HG02852 (cell line): ENCODE measurements at regions not wholly inside any gene's neighbourhood (a gene's known extent, or its start where the extent isn't known, plus 50 kb on each side); places are given as distances from the start of the nearest gene placed in this dataset.

Experiments
- ATAC-seq: cut with Tn5 transposase; IDR thresholded peaks from one replicate; pipeline ENCODE4 v1.9.1; 2021; ENCODE audit warnings: mild to moderate bottlenecking, moderate library complexity; ENCODE audit not compliant: unreplicated experiment

DNA sequence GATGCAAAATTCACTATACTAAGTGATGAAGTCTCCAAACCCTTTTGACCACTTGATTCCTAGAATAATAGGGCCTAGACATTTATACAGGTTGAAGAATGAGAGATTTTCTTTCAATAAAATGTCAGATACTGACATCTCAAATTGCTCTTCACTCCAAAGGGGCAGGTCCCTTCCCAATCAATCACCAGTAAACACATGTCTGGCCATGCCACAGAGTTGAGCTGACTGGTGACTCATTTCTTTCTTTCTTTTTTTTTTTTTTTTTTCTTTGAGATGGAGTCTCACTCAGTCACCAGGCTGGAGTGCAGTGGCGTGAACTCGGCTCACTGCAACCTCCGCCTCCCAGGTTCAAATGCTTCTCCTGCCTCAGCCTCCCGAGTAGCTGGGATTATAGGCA, 388.6 kb upstream of the BTBD3 start:
- no peak for ATAC-seq

DNA sequence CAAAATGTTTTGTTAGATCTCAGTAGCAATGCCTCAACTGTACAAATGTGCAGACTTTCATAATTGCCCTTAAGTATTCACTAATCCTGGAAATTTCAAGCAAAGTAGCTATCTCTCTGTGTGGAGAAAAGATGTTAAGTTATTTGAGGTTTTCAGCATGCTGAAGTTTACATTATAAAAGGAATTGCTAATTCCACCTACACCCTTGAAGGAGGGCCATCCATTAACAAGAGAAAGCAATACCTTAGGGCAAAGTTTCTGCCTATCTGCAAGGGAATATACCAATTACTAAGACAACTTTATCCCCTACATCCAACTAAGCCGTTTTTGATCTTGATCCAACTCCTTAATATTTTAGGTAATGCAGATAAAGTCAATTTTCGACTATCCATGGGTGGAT, 380.7 kb upstream of the BTBD3 start:
- ATAC-seq = no peak

DNA sequence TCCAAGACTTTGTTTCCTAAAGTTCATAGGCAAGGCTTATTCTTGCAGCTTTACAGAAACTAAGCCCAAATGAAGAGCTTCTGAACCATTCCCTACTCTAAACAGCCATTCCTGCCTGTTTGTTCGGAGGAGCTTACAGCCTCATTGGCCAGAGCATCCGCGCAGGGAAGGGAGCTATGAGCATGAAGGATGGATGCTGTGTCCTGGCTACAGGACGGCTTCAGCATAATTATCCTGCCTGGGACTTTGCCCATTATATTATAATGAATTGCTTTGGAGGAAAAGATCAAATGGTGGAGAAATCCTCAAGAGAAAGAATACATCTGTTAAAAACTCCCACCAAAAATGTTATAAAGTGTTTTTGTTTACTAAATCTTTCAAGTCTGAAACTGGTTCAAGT, 378.2 kb upstream of the BTBD3 start:
- ATAC-seq = no peak

DNA sequence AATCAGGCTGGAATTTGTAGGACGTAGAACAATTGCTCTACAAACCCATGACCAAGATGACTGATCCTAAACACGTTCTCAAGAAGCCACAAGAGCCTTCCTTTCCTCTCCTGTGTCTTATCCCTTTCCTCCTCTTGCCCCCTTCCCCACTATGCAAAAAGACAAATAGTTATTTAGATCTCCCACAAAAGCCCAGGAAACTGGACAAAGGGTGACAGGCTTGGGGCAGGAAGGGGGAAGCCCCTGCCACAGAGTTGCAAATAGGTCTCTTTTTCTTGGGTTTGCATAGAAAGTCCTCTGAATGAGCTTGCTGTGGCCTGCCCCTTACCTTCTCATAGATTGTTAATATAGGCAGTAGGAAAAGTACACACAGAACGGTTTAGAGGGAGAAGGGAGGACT, 377.1 kb upstream of the BTBD3 start:
- ATAC-seq = no peak

DNA sequence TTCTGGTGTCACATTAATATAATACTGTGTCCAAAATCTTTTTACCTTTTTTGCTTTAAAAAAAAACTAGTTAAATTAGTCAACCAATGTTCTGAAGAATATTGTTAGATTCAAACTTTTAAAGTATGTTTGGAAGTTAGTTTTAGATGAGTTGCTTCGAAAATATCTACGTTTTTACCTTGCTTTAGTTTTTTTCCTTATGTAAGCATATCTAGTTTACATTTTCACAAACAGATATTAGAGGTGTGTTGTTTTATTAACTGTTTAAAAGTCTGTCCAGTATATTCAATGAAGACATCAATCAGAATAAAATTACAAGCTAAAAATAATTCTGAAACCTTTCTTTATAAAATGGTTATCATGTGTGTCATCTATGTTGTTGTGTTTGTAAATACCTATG, 375.0 kb upstream of the BTBD3 start:
- ATAC-seq = no peak

DNA sequence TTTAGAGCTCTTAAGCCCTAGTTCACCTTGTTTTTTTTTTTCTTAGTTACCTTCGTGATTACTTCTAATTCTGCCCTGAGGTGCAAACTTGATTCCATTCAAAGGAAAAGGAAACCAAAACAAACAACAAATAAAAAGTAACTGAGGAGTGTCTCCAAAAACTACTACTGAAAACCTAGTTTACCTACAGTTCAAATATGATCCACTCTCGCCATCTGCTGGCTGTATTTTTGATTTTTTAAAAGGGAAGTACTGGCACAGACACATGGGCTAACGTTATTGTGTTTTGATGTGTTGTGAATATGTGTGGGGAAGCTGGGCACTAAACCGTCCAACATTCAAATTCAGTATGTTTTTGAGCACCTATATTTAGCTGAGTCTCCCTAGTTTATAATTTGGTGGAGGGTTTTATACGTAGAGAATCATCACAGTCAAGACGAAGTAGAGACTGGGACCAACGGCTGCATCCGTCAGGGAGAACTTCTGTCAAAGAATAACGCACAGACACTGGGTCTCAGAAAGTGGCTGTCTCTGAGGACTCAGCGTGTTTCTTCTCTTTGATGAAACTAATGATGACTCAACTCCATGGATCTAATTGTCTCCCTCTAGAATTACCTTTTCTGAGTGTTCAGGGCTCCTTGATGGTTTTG, 373.5 kb upstream of the BTBD3 start:
- ATAC-seq = no peak

DNA sequence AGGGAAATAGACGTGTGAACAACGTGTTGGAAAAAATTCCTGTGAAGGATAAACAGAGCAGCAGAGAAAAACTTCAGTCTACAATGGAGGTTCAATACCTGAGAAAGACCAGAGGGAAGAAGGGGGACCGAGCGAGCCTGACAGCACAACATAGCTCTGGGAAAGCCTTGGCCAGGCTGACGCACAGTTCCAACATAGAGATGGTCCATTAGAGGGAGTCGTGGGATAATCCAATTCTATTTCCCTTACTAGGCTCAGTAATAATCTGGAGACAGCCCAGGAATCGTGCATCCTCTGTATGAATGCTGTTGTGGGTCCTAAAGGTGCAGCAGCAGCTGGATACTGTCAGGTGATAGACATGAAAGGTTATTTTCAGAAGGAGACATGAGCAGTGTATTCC, 370.8 kb upstream of the BTBD3 start:
- ATAC-seq = no peak

DNA sequence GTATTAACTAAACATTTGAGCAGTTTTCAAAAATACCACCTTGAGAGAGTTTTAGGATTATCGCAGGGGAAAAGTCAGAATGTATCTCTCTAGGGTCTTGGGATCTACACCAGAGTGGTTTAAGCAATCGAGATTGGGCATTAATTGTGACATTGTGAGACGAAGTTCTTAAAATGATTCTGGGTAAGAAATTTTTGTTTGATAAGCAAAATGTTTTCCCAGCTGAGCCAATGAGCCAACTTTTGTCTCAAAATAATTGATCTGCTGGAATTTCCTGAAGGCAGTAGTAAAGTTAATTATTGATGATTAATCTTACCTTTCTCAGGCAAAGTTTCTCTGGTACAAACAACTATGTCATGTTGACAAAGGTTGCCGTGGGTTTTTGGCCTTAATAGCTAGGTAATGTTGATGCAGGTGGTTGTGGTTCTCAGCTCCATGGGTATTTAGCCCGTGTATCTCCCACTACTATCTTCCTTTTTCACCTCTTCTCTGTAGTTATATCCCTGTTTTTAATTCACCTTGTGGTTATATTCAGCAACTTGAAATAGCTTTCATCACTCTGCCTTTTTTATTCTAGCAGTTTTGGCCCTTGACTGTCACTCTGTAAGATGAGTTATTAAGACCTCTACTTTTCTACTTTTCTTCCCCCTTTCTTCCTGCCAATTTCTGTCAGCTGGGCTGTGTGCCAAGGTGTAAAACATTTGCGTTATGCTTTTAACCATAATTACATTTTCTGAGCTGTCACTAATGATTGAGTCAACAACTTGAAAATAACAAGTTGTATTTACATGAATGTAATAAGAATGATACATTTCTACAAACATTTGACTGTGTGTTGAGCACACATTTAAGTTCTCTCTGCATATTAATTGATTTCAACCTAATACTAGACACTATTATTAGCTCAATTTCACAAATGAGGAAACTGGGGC, 368.3 kb upstream of the BTBD3 start:
- ATAC-seq = no peak

DNA sequence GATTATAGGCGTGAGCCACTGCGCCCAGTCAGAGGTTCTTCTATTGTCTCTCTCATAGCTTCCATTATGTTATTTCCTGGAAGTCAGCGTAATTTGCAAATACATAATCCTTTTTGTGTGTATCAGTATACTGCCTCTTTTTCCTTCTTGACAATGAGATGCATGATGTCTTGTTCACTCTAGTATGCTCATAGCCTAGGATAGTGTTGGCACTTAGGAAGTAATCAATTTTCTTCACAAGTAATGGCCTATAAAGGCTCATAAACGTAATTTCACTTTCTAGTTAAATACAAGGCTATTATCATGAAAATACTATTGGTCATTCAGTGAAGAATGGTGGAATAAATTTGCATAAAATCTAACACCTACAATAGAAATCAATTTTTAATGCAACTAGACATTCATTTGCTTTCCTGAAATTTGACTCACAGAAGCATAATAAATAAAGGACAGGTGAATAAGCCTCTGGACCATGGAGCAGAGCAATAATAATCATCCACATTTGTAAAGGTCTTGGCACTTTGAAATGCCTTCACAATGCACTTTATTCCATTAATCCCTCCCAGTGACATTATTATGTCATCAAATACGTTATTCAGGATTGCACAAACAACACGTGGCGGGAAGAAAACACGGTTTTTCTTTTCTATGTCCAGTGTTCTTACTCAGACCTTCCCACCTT, 366.9 kb upstream of the BTBD3 start:
- no peak for ATAC-seq

DNA sequence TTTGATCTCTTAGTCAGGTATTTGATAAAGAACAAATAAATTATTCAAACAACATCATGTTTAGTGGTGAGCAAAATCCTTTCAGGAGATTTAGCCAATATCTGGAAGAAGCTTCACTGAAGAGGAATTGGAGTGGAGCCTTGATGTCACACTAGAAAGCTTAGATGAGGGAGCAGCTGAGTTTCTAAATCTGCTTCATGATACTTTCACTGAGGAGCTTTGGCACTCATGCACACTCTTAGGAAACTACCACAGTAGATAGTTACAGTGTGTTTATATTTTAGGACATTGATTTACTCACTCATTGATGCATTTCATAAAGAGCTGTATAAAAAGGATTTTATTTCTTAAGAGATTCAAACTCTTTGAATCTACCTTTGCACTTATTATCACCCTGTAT, 366.2 kb upstream of the BTBD3 start:
- ATAC-seq = no peak

DNA sequence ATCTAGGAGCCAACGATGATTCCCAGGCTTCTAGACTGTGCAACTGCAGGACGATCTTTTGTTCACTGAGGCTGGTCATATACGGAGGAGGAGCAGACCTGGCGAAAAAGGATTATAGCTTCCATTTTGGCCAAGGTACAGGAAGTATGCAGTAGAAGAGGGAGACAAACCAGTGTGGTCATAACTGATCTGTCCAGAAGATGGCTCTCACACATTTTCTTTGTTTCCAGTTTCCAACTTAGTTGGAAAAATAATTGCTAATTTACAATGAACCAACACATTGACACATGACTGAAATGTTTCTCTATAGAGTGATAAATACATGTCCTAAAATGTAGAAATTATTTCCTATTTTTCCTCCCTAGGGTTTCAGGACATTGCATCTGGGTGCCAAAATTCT, 364.1 kb upstream of the BTBD3 start:
- ATAC-seq = no peak

DNA sequence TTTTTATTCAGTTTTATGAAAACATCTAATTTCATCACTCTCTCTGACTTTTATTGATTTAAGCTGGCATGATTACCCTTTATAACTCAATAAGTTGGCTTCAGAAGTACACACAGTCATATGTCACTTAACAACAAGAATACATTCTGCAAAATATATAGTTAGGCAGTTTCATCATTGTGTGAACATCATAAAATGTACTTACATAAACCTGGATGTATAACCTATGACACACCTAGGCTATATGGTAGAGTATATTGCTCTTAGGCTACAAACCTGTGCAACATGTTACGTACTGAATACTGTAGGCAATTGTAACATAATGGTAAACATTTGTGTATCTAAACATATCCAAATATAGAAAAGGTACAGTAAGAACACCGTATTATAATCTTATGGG, 362.2 kb upstream of the BTBD3 start:
- no peak for ATAC-seq

DNA sequence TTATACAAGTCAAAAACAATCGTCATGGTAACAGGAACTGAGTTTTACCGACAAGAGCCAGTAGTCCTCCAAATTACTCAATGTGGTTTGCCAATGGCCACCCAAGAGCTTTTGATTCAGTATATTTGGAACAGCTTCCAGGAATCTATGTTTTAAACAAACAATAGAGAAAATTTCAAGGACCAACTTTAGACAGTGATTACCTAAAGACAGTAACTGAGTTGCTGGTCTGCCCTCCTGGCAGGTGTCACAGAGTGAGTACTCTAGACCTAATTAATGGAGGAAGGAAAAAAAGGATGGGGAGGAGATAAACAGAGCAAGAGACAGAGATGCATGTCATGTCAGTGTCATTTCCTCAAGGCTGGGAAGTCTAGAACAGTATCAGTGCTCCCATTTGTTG, 361.3 kb upstream of the BTBD3 start:
- no peak for ATAC-seq

DNA sequence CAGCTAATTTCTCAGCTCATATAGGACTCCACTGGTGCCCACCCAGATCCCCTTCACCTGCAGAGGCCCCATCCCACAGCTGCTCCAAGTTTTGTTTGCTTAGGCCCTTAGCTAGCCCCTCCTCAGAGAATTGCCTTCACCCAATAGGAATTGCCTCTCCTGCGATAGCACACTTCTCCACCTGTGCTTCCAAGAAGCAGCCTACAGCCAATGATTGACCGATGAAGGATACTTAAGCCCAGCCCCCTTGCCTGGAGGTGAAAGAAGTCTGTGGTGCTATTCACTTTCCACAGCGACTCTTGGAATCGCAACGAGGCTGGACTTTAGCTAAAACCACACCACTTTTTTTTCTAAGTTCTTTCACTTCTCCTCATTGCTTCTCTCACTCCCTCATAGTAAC, 353.2 kb upstream of the BTBD3 start:
- ATAC-seq = no peak

DNA sequence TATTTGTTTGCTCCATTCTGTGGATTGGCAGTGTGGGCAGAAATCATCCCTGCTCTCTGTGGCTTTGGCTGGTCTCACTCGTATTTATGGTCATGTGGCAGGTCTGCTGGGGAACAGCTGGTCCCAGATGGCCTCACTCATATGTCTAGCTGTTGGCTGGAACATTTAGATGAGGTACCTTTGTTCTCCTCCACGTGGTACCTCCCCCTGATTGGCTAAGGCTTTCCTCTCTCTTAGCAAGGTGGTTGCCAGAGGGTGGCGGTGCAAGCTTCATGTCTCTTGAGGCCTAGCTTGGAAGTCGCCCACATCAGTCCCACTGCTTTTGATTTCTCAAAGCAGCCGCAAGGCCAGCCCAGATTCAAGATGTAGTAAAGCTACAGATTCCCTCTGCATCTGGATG, 348.5 kb upstream of the BTBD3 start:
- ATAC-seq = no peak

DNA sequence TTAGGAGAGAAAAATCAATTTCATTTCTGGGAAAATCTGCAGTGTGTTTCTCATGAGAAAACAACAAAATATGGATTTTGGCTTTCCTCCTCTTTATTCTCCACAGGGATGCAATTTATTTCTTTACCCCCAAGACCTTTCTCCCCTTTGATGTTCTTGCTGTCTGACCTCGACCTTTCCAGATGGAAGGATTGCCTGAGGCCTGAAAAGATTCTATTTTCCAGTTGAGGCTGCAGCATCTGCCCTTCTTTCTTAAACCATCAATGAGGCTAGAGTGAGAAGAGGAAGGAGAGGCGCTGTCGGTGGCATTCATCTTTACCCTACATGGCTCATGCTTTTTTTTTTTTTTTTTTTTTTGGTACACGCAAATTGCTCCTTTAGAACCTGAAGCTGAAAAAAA, 344.2 kb upstream of the BTBD3 start:
- no peak for ATAC-seq

DNA sequence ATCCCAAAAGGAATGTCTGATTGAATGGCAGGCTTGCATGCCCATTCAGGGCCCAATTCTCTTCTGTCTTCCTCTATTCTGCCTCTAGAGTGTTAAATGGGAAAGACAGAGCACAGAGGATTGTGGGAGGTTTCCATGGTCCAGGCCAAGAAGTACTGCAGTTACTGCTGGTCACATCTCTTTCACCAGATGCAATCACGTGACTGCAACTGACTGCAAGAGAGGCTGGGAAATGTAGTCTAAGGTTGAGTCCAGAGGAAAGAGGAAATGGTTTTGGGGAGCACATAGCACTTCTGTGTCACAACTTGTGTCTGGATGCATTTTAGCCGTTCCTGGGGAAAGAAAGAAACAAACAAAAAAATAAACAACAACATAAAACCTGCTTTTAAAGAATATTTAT, 336.4 kb upstream of the BTBD3 start:
- ATAC-seq = no peak

DNA sequence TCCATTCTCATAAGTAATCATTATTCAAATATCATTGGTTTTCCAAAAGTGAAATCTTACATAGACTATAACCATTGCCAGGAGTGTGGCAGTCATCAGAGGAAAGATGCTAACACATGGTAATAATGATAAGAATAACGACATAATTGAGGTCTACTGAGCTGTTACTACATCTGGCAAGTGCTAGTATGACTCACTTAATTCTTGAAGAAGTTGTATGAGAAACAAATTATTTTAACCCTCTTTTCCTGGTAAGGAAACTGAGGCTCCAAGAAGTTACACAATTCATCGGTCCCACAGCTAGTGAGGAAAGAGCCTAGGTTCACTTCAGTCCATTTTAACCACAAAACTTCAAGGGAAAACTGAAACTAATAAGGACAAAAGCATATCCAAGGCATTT, 335.6 kb upstream of the BTBD3 start:
- ATAC-seq = no peak

DNA sequence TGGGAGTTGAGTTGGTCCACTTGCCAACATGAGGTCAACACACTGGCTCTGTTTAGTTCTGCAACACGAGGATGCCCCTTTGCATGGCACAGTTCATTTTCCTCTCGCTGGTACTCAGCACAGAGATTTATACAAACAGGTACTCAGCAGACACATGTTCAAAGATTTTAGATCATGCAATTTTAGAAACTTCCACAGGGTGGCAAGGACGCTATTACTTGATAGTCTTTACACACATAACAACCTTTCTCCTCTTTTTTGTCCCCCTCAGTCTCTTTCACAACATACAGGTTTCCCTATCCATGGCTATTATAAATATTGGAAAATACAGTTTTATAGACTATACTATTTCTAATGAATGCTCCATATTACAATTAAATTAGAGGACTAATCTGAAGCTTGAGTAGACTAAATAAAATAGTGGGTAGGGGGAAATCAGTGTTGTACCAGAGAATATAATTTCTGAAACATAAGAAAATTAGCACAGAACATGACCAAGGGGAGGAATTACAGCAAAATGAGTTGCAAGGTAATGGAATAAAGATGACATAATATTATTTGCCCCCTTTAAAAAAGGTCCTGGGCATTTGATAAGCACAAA, 331.8 kb upstream of the BTBD3 start:
- no peak for ATAC-seq

DNA sequence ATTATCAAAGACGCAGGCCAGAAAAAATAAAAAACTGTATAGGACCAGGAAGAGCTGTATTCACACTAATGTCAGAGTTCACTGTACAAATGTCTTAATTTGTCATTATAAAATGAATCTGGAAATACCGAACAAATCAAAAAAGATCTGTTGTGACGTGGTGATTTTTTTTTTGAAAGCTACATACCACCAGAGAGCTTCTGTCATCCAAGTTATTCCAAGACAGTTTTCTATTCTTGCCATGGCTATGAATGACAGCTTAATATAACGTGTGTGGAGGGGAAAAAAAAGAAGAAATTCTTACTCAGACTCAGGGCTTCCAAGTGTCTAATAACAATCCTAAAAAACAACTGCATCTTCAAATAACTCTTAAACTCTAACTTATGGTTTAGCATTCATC, 328.8 kb upstream of the BTBD3 start:
- no peak for ATAC-seq

DNA sequence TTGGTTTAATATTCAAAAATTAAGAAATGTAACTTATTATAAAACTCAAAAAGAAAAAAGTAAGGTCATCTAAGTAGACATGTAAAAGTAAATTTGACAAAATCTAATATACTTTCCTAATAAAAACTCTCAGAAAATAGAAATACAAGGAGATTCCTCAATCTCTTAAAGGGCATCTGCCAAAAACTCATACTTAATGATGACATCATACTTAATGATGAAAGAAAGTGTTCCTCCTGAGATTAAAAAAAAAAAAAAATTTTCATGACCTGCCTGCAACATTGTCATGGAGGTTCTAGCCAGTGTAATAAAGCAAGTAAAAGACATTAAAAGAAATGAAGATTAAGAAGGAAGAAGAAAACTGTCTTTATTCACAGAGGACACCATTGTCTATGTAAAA, 325.7 kb upstream of the BTBD3 start:
- no peak for ATAC-seq

DNA sequence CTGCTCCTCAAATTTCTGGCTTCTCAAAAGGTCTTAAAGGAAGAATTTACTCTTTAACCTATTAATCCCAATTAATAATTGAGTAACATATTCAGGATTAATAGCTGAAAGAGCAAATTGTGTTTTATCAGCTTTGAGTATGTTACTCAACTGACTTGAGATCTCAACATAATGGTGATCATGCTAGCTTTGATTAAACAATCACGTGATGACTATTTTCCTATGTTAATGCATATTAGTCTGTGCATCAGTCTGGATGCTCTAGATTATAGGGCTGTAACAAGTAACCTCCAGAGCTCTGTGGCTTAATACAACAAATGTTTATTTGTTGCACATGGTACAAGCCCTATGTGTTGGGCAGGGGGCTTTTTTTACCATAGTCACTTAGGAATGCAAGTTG, 313.4 kb upstream of the BTBD3 start:
- no peak for ATAC-seq
